ENCODE measurements at regions not wholly inside any gene's neighbourhood (a gene's known extent, or its start where the extent isn't known, plus 50 kb on each side); places are given as distances from the start of the nearest gene placed in this dataset.
A peak's percentile ranks its signal among the peaks of the same experiment; 100 is the strongest.
"Not testable (repeated sequence)": the region's sequence is repeated elsewhere in the genome, so short reads cannot be mapped to it uniquely, and the experiment has no call there.

DNA sequence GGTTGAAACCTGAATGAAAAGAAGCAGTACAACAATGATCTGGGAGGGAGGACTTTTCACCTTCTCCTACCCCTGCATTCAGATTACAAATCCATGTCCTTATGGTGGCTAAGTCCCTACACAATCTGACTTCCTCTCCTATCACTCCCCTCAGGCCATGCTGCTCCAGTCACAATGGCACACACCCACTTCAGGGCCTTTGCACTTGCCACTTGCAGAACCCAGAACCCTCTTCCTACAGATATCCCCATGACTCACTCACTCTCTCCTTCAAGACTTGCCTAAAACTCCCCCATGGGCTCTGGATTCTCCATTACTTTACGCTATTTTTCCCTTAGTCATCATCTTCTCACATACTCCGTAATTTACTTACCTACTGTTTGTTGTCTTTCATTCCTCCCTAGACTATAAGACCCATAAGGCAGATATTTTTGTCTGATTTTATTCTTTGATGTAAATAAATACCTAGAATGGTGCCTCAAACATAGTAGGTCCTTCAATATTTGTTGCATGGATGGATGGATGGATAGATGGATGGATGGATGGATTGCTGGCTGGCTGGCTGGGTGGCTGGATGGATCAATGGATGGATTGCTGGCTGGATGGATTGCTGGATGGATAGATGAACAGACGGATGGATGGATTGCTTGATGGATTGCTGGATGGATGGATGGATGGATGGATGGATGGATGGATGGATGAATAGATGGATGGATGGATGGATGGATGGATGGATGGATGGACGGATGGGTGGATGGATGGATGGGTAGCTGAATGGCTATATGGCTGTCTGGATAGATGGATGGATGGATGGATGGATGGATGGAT lies 94.7 kb upstream of the NAV2 start:
- no peak for DNase-seq

- DNase-seq = no peak
Measured at GRCh38 chr11:19615341-19616183, 97.1 kb upstream of the NAV2 start.

- DNase-seq = no peak
Measured at GRCh38 chr11:19614370-19614940, 98.2 kb upstream of the NAV2 start.

- DNase-seq = not testable (repeated sequence)
Measured at GRCh38 chr11:19612025-19612424, 100.6 kb upstream of the NAV2 start.

- DNase-seq = no peak
Measured at GRCh38 chr11:19607656-19608360, 104.8 kb upstream of the NAV2 start.

DNA sequence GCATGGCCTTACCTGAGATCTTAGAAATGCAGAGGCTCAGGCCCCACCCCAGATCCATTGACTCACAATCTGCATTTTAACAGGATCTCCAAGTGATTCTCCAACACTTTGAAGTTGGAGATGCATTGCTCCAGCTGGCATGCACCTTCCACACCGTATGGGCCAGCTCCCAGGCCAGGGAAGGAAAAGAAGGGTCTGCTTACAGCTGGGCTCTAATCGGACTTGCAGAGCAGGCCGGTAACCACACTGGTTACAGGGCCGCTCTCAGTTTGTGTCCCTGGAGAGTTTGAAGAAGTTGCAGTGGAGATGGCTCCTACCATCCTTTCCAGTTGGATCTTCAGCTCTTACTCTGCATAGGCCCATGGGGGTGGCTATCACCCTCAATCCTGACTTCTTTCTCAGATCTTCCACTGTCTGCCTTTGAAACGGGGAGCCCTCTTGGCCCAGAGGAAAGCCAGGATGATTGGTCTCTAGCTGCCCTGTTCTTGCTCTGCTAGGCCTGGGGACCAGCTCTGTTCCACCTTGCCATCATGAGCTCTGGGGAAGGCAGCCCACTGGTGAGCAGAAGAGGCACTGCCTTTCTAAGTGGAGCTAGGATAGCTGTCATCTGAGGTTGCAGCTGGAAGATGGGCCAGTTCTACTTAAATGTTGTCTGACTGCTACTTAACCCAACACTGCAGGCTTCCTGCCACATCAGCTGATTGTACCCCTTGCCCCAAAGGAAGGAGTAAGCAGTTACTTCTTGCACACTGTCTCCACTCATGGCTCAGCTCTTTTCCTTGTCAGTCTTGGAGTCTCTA lies 105.6 kb upstream of the NAV2 start:
- DNase-seq = no peak

DNA sequence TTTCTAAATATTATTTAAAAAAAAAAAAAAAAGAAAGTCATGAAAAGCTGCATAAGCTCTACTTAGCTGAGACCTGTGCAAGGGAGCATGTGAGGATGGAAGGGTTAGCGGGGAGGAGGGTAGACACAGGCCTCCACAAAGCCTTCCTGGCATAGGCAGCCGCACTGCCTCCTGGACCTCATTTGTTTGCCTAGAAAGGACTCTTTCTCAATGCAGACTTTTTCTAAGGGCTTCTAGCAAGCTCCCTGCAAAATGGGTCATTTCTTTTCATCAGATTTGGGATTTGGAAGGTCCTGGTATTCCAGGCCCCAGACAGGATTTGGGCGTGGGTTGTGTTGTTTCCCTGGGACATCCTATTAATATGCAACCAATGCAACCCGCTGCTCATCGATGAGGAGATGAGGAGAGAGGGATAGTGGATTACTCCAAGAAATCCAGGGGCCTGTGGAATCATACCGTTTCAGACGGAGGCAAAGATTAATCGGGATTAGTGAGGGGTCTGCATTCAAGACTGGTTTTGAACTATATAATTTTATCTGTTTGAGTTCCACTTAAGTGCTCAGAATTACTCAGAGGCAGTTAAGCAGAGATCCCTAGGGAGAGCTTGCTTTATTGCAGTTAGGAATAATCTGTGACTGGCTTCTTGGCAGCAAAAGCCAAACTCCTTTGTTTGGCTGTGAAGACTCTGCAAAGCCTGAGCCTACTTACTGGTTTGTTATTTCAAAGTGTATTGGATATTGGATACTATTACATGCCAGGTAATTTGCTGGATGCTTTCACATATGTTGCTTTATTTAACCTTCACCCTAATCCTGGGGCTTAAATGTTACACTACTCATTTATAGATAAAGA lies 106.9 kb upstream of the NAV2 start:
- DNase-seq = no peak

- no peak for DNase-seq
Measured at GRCh38 chr11:19604679-19605375, 107.8 kb upstream of the NAV2 start.

GRCh38 chr11:19603771-19604170 lies 108.9 kb upstream of the NAV2 start:
- no peak for DNase-seq

GRCh38 chr11:19602891-19603290 lies 109.7 kb upstream of the NAV2 start:
- no peak for DNase-seq

- DNase-seq = no peak
Measured at GRCh38 chr11:19602406-19602805, 110.2 kb upstream of the NAV2 start.

DNA sequence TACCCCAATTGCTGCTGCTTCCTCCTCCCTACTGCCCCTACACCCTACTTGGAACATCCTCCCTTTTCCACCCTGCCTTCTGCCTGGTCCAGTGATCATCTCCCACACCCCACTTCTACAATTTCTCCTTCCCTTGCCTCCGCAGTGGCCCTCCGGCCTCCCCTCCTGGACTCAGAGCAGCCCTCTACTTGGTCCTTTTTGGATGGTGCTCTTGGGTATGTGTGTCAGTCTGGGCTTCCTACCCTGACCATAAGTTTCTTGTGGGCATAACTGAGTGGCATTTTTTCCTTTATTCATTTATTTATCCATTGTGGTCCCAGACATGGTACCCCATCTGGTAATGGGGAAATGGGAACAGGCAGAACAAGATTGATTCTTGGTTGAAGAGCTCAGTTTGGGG lies 111.4 kb upstream of the NAV2 start:
- no peak for DNase-seq

DNA sequence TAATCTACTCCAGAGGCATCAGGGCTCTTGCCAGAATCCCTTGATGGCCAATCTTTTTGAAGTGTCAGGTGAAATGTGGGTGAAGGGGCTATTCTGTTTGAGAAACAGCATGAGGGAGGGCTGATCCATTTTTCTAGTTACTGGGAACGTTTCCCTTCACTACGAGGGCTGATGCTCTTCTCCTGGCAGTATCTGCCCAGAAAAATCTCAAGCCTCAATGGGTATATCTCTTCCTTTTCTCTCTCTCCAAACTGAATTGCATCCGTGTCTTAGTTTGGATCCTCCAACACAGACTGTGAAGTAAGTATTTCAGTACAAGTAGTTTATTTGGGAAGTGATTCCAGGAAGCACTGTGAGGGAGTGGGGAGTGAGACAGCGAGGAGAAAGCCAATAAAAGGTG lies 113.0 kb upstream of the NAV2 start:
- no peak for DNase-seq

GRCh38 chr11:19598876-19599486 lies 113.7 kb upstream of the NAV2 start:
- DNase-seq = no peak

DNA sequence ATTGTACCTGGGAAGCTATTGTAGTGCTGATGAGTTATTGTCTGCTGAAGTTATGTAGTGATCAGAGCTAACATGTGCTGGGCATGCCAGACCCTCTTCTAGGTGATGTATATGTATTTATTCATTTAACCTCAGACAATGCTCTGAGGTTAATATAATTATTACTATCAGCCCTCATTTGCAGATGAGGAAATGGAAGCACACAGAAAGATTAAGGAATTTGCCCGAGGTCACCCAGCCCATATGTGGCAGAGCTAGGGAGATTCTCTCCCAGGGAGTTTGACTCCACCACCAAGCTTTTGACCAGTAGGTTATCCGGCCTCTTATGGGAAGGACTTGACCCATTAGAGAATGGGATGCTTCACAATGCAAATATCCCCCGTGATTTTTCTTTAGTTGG lies 114.2 kb upstream of the NAV2 start:
- DNase-seq = no peak

GRCh38 chr11:19597876-19598275 lies 114.8 kb upstream of the NAV2 start:
- no peak for DNase-seq

- no peak for DNase-seq
Measured at GRCh38 chr11:19597206-19597605, 115.4 kb upstream of the NAV2 start.

GRCh38 chr11:19595840-19596751 lies 116.5 kb upstream of the NAV2 start:
- DNase-seq = peak; percentile 11 to 16

DNA sequence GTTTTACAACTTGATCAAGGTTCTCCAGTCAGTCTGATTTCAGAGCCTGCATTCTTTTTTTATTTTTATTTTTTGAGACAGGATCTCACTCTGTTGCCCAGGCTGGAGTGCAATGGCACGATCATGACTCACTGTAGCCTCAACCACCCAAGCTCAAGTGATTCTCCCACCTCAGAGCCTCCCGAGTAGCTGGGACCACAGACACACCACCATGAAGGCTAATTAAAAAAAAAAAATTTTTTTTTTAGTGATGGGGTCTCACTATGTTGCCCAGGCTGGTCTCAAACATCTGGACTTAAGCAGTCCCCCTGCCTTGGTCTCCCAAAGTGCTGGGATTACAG lies 117.2 kb upstream of the NAV2 start:
- DNase-seq = no peak
